Activated B cell treated with CpG ODN at 0.5 μM for 24 hours (primary cell): ENCODE measurements at regions not wholly inside any gene's neighbourhood (a gene's known extent, or its start where the extent isn't known, plus 50 kb on each side); places are given as distances from the start of the nearest gene placed in this dataset.

ENCODE experiments used
- ATAC-seq: fragments of 200-7000 bp; cut with Tn5 transposase; one replicate; pipeline ENCODE4 v1.10.0; 2021; ENCODE audit warnings: low read depth, mild to moderate bottlenecking, moderate library complexity
- CTCF ChIA-PET: fragments of 350-600 bp; sonication (Branson Sonifier 250); formaldehyde crosslinking; loops from one replicate; lab custom pipeline; 2021; ENCODE audit warnings: antibody characterized with exemption; lab: Charles Lee
- POLR2A ChIA-PET: fragments of 350-600 bp; sonication (Branson Sonifier 250); formaldehyde crosslinking; loops from one replicate; lab custom pipeline; 2021; ENCODE audit warnings: antibody characterized with exemption; lab: Charles Lee
- DNase-seq: peaks from one replicate; pipeline ENCODE4 v3.0.0; 2022
- H3K27ac Mint-ChIP-seq: one replicate; pipeline ENCODE4 v1.8.0; 2020; ENCODE audit warnings: mixed read lengths
- H3K27me3 Mint-ChIP-seq: one replicate; pipeline ENCODE4 v1.8.0; 2021; ENCODE audit warnings: mixed read lengths
- H3K36me3 Mint-ChIP-seq: one replicate; pipeline ENCODE4 v1.8.0; 2021; ENCODE audit warnings: low read depth, mixed read lengths
- H3K4me1 Mint-ChIP-seq: one replicate; pipeline ENCODE4 v1.8.0; 2021; ENCODE audit warnings: mixed read lengths
- H3K4me3 Mint-ChIP-seq: one replicate; pipeline ENCODE4 v1.8.0; 2020; ENCODE audit warnings: mild to moderate bottlenecking, mixed read lengths
- H3K9me3 Mint-ChIP-seq: one replicate; pipeline ENCODE4 v1.8.0; 2020; ENCODE audit warnings: mixed read lengths
- CTCF ChIP-seq: fragments of 200-600 bp; IDR thresholded peaks from one replicate; pipeline ENCODE4 v1.8.0; 2022; ENCODE audit warnings: antibody characterized with exemption, mild to moderate bottlenecking
- intact Hi-C: fragments of 100-400 bp; cut with micrococcal nuclease; formaldehyde crosslinking; loops from one replicate; pipeline ENCODE4 v1.15.1; 2024

GRCh38 chr12:60335745-60336144 is 739.9 kb downstream of the SLC16A7 start:
- no peak overlapping the region for H3K27ac Mint-ChIP-seq
- H3K27me3 Mint-ChIP-seq = no peaks in the 10 kb centered on the region
- intact Hi-C loops = no loop called here
- ChIA-PET CTCF (no interaction called here), POLR2A (no interaction called here)
- DNase-seq (no peak), ATAC-seq (no peak)
- no peaks in the 10 kb centered on the region for H3K36me3 Mint-ChIP-seq
- no peaks in the 10 kb centered on the region for H3K4me1 Mint-ChIP-seq
- no peaks in the 10 kb centered on the region for H3K9me3 Mint-ChIP-seq
- no peak for TF ChIP-seq CTCF
- H3K4me3 Mint-ChIP-seq = no peak overlapping the region

GRCh38 chr12:60337839-60338549 is 742.2 kb downstream of the SLC16A7 start:
- no peaks in the 10 kb centered on the region for H3K4me1 Mint-ChIP-seq
- CTCF ChIA-PET = no interaction called here
- H3K27ac Mint-ChIP-seq = no peak overlapping the region
- H3K27me3 Mint-ChIP-seq = no peaks in the 10 kb centered on the region
- intact Hi-C loops = no loop called here
- DNase-seq (no peak), ATAC-seq (no peak)
- H3K9me3 Mint-ChIP-seq = no peaks in the 10 kb centered on the region
- no peaks in the 10 kb centered on the region for H3K36me3 Mint-ChIP-seq
- POLR2A ChIA-PET = no interaction called here
- no peak overlapping the region for H3K4me3 Mint-ChIP-seq
- TF ChIP-seq CTCF = no peak

- intact Hi-C loops = no loop called here
- no peaks in the 10 kb centered on the region for H3K9me3 Mint-ChIP-seq
- DNase-seq = no peak
- no peaks in the 10 kb centered on the region for H3K36me3 Mint-ChIP-seq
- H3K4me1 Mint-ChIP-seq = no peaks in the 10 kb centered on the region
- no peak overlapping the region for H3K4me3 Mint-ChIP-seq
- no peak for TF ChIP-seq CTCF
- CTCF ChIA-PET = no interaction called here
- no peak overlapping the region for H3K27ac Mint-ChIP-seq
- ATAC-seq = no peak
- H3K27me3 Mint-ChIP-seq = no peaks in the 10 kb centered on the region
- POLR2A ChIA-PET = no interaction called here
Measured at GRCh38 chr12:60345442-60345841, 749.6 kb downstream of the SLC16A7 start.

- ATAC-seq (no peak), DNase-seq (no peak)
- Mint-ChIP-seq H3K27me3 (no peaks in the 10 kb centered on the region), H3K9me3 (peaks cover 4% of the 10 kb centered on the region), H3K4me3 (no peak overlapping the region), H3K27ac (no peak overlapping the region), H3K36me3 (no peaks in the 10 kb centered on the region), H3K4me1 (no peaks in the 10 kb centered on the region)
- CTCF ChIA-PET = no interaction called here
- intact Hi-C loops = no loop called here
- POLR2A ChIA-PET = no interaction called here
- no peak for TF ChIP-seq CTCF
Measured at GRCh38 chr12:60349232-60349978, 753.6 kb downstream of the SLC16A7 start.

- no peak for DNase-seq
- no peak overlapping the region for H3K4me3 Mint-ChIP-seq
- intact Hi-C loops = no loop called here
Measured at GRCh38 chr12:60387356-60387755, 791.5 kb downstream of the SLC16A7 start.

More at GRCh38 chr12:60387356-60387755, 791.5 kb downstream of the SLC16A7 start:
- TF ChIP-seq CTCF = no peak
- Mint-ChIP-seq H3K4me1 (no peaks in the 10 kb centered on the region), H3K36me3 (no peaks in the 10 kb centered on the region), H3K9me3 (peaks cover 5% of the 10 kb centered on the region), H3K27me3 (no peaks in the 10 kb centered on the region), H3K27ac (no peak overlapping the region)
- POLR2A ChIA-PET = no interaction called here
- ATAC-seq = no peak
- CTCF ChIA-PET = no interaction called here
